Islet precursor cell (in vitro differentiated cells): ENCODE measurements at regions not wholly inside any gene's neighbourhood (a gene's known extent, or its start where the extent isn't known, plus 50 kb on each side); places are given as distances from the start of the nearest gene placed in this dataset.

Source experiments
- DNase-seq: peaks from one replicate; pipeline ENCODE4 v3.0.0-alpha.2; 2018

GRCh38 chr6:170110201-170111140, 180.4 kb downstream of the DLL1 start:
- DNase-seq, result peak; percentile 49

GRCh38 chr6:170108890-170109587, 181.8 kb downstream of the DLL1 start:
- DNase-seq, result no peak

GRCh38 chr6:170108456-170108855, 182.4 kb downstream of the DLL1 start:
- DNase-seq, result peak; percentile 33

DNA sequence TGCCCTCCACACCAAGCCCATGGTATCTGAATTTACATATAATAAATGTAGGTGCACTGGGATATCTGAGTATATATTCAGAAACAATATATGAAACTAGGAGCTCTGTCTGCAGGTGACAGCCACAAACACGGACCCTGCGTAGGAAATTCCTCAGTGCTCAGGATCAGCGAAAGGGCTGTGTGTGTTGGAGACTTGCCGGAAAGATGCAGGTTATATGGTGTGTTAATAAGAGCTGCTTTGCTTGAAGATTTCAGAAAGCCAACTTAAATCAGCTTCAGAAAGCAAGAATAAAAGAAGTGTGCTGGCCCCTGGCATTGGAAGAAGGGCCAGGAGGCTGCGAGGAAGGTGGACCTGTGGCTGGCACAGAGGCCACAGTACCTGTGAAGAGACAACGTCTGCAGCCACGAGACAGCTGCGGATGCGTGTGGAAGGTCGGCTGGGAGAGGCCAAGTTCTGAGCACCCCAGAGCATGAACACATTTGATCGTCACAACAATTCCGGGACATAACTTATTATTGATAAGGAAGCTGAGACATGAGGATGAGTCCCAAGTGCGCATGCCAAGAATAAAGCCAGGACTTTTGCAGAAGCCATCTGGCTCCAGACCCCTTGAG, 183.2 kb downstream of the DLL1 start:
- peak; percentile 37 for DNase-seq

- no peak for DNase-seq
Measured at GRCh38 chr6:170106906-170107525, 183.9 kb downstream of the DLL1 start.

DNA sequence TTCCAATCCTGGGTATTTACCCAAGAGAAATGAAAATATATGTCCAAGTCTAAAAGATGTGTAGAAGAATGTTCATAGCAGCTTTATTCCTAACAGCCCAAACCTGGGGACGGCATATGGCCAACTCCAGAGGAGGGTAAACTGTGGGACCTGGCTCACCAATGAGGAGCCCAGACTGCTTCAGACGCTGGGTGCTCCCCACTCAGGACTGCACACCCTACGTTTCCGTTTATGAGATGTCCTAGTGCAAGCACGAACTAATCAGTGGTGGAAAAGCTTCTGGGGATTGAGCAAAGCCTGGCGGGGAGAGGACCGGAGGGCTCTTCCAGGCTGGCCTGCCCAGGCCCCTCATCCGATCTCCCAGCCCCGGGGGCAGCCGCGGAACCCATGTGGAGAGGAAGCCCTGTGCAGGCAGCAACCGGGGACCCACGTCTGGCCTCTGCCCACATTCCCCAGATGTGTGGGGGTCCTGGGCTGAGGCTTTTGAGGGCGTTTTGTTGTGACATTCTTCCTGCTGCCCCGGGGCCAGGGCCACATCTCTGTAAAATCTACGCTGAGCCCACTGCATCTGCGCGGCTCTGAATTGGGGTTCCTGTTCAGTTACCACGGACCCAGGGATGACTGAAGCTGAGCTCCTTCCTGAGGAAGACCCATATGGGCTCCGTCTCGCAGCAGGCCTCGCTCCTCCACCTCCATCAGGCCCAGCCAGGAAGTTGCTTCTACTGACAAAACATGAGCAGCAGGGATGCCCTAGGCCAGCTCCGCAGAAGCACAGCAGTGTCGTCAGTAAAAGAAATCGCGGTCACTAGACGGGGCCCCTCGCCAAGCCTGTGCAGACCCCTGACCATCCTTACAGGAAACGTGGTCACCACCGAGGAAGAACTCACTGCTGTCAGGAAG, 188.0 kb downstream of the DLL1 start:
- peak; percentile 50 for DNase-seq

- DNase-seq, result peak; percentile 34
Measured at GRCh38 chr6:170102038-170102437, 188.8 kb downstream of the DLL1 start.

DNA sequence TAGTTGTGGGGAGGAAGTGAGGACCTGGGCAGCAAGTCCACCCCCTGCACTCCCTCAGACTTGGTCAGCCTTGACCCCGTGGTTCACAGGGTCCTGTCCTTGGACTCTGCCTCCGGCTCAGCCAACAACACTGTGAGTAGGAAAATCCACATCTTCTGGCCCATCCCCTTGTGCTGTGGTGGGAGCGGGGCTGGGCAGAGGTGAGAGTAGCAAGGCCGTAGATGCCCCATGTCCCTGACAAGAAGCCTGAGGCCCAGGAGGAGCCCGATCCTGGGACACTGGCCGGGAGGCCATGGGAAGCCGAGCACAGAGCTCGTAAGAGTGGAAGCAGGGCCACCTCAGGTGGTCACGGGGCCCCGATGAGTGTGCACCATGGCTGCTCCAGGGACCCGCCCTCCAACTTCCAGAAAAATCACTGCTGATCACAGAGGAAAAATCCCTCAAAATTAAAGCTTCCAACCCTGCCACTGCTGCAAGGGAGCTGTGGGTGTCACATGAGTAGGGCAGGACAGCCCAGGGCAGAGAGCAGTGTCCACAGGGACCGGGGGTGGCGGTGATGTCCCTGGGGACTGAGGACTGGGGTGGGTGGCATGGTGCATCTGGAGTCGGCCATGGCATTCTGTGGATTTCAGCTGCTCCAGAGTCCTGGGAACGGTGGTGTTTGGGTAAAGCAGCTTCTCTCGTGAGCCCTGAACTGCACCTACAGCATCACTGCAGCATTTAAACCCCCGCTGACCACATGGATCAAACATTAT, 189.4 kb downstream of the DLL1 start:
- DNase-seq, result peak; percentile 23

DNA sequence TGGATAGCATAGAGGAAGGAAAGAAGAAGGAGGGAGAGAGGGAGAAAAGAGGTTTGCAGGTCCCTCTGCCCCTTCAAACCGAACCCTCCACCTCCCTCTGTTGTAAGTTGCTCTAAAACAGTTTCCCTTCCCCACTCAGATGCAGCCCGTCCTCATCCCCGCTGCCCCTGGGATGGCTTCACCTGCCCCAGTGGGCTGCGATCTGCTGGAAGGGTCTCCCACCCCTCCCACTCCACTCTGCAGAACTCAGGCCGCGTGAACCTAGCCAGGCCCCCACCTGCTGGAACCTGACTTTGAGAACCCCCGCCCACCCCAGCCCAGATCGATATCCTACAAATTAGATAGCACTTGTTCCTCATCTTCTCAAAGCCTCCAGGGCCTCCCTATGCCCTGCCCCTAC, 190.8 kb downstream of the DLL1 start:
- no peak for DNase-seq

GRCh38 chr6:170099387-170099786, 191.5 kb downstream of the DLL1 start:
- peak; percentile 23 for DNase-seq

- peak; percentile 35 for DNase-seq
Measured at GRCh38 chr6:170098428-170099170, 192.3 kb downstream of the DLL1 start.

GRCh38 chr6:170097505-170098427, 193.1 kb downstream of the DLL1 start:
- DNase-seq, result peak; percentile 48

DNA sequence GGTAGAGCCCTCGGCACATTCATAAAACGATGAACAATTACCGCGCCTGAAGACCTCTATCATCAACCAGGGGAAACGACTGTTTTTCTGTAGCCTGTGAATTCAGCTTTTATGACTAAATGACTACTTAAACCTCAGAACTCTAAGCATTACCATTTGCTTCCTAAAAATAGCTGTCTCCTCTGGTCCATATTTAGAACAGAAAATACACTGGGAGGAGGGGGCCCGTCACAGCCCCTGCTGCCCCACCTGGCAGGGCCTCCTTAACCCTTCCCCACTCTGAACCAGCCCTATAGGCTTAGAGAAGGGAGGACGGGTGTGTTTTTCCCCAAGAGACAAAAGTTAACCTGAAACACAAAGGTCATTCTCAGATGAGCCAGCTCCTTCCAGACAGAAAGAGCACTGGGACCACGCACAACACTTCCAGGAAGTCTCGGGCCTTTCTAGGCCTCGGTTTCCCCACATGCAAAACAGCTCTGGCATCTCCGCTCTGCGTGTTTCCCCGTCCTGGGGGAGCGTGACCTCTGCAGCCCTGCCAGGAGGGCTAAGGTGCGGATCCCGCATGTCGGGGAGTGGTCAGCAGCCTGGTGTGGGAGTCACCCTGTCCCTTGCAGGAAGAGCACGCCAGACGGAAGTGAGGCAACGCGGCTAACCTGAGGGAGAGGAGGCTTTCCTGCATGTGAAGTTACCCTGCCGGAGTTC, 193.9 kb downstream of the DLL1 start:
- DNase-seq, result peak; percentile 26

DNA sequence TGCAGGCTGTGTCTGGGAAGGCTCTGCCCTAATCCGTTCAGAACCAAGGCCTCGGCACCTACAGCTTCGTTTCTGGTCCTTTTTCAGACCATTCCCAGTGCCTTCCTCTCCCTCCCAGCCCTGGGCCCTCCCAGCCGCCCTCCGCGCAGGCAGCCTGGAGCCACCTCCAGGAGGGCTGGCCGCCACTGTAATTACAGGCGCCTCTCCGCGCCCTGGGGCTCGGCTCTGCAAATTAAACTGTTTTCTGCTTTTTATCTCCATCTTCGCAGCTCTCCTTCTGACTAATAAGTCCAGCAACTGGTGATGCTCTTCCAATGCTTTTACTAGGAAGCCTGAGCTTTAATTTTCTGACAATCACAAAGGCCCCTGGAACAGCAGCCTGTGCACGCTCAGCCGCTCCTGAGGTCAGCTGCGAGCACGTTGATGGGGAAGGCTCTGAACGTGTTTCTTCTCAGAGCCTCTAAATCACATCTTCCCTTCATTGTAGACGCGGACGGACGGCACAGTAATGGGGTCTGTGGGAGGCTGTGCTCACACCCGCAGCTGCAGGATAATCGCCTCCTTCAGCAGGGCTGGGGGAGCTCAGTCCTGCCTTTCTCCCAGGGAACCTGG, 194.6 kb downstream of the DLL1 start:
- peak; percentile 83 for DNase-seq

GRCh38 chr6:170095273-170095981, 195.5 kb downstream of the DLL1 start:
- peak; percentile 36 for DNase-seq

DNA sequence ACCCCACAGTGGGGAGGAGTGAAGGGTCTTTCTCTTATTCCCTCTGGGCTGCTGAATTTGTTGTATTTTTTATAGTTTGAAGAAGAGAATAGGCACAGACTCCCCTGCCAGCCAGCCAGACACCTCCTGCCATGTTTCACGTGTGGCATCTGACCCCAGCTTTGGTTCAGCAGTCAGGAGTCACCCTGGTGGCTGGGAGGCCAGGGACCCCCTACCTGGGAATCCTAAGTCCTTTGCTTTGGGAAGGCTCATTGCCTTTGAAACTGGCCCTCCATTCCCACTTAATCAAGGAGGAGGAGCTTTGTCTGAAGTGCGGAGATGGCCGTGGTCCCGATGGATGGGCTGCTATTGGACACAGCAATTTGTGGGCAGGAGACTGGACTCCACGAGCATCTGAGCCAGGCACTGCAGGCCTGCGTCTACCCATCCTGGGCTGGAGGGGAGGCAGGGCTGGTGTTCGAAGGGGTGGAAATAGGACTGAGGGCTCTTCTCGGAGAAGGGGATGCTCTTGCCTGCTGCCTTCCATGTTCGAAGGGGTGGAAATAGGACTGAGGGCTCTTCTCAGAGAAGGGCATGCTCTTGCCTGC, 196.1 kb downstream of the DLL1 start:
- peak; percentile 33 for DNase-seq
